GM12878 (cell line): ENCODE measurements at regions not wholly inside any gene's neighbourhood (a gene's known extent, or its start where the extent isn't known, plus 50 kb on each side); places are given as distances from the start of the nearest gene placed in this dataset.

Source experiments
- ATAC-seq: fragments of 200-7000 bp; cut with Tn5 transposase; 3 replicates; pipeline ENCODE4 v1.9.1; 2020; ENCODE audit warnings: mild to moderate bottlenecking, moderate library complexity
- BruUV-seq: library from RNA; stranded (reverse); fragments of 400-500 nt; replicated peaks from 2 replicates; lab custom pipeline; 2021; lab: Mats Ljungman, UMichigan
- CTCF ChIA-PET: fragments of 300-600 bp; sonication (Branson Sonifier 250); formaldehyde crosslinking; extraction: SDS; loops from one replicate; lab custom pipeline; 2021; ENCODE audit warnings: inconsistent platforms; lab: Yijun Ruan, JAX
- POLR2A ChIA-PET: fragments of 350-600 bp; formaldehyde crosslinking; extraction: SDS; loops from one replicate; lab custom pipeline; 2021; ENCODE audit warnings: inconsistent platforms; lab: Charles Lee
- RAD21 ChIA-PET: fragments of 300-600 bp; sonication (Branson Sonifier 250); formaldehyde crosslinking; loops from one replicate; lab custom pipeline; 2023; ENCODE audit warnings: antibody characterized with exemption; ENCODE audit not compliant: unreplicated experiment; lab: Charles Lee
- SMC1A ChIA-PET: fragments of 300-600 bp; sonication (Branson Sonifier 250); formaldehyde crosslinking; loops from one replicate; lab custom pipeline; 2023; ENCODE audit not compliant: unreplicated experiment, uncharacterized antibody; lab: Charles Lee
- DNase-seq: peaks from one replicate; pipeline ENCODE4 v3.0.0-alpha.2; 2011; ENCODE audit warnings: low read depth, low spot score
- FAIRE-seq: peaks from 3 replicates; lab custom pipeline; 2011; peaks lifted over from hg19 to GRCh38; lab: Jason Lieb, UNC
- H2AFZ ChIP-seq: 2 replicates; pipeline ENCODE4 v1.6.0; 2011; ENCODE audit warnings: low read depth, low read length, control low read depth; ENCODE audit not compliant: control insufficient read depth
- H3K27ac ChIP-seq: 2 replicates; pipeline ENCODE4 v1.5.1; 2011; ENCODE audit warnings: control low read depth; ENCODE audit not compliant: control insufficient read depth, insufficient read depth
- H3K27me3 ChIP-seq, 2 experiments: replicated peaks in 1 of 2; 2 replicates each; pipeline versions ENCODE4 v1.6.0 to v1.6.1; 2011; ENCODE audit warnings: low read length in 1 of 2; ENCODE audit not compliant: control insufficient read depth in 2 of 2, insufficient read depth in 2 of 2
- H3K36me3 ChIP-seq, 2 experiments: 2 replicates each; pipeline ENCODE4 v1.5.1; 2011; ENCODE audit warnings: low read length in 1 of 2; ENCODE audit not compliant: control insufficient read depth in 2 of 2, insufficient read depth in 2 of 2
- H3K4me1 ChIP-seq: 2 replicates; pipeline ENCODE4 v1.6.1; 2011; ENCODE audit warnings: mild to moderate bottlenecking, low read length, moderate library complexity, mixed read lengths; ENCODE audit not compliant: control insufficient read depth, insufficient read depth
- H3K4me2 ChIP-seq: 2 replicates; pipeline ENCODE4 v1.6.0; 2011; ENCODE audit warnings: control low read depth; ENCODE audit not compliant: control insufficient read depth, insufficient read depth
- H3K4me3 ChIP-seq: fragments of 200-600 bp; sonication (generic); 2 replicates; pipeline ENCODE4 v1.5.1; 2016
- H3K79me2 ChIP-seq: 2 replicates; pipeline ENCODE4 v1.6.0; 2011; ENCODE audit warnings: low read length; ENCODE audit not compliant: control insufficient read depth, insufficient read depth
- H3K9ac ChIP-seq: 2 replicates; pipeline ENCODE4 v1.8.0; 2011; ENCODE audit warnings: low read length, control low read depth, mixed read lengths; ENCODE audit not compliant: control insufficient read depth, insufficient read depth
- H3K9me3 ChIP-seq: replicated peaks from 3 replicates; pipeline ENCODE4 v1.5.1; 2011; ENCODE audit warnings: mild to moderate bottlenecking, low read length; ENCODE audit not compliant: control insufficient read depth, insufficient read depth
- H4K20me1 ChIP-seq: 2 replicates; pipeline ENCODE4 v1.6.0; 2011; ENCODE audit not compliant: control insufficient read depth, insufficient read depth
- BCL11A ChIP-seq: IDR thresholded peaks from 2 replicates; pipeline ENCODE4 v1.6.1; 2011; ENCODE audit warnings: low read depth, low read length
- BRCA1 ChIP-seq: IDR thresholded peaks from 2 replicates; pipeline ENCODE4 v1.6.1; 2011; ENCODE audit warnings: low read depth, low read length, improper control_type of control experiment
- EP300 ChIP-seq, 2 experiments: fragments of 150-350 bp in 1 of 2; IDR thresholded peaks; 2 replicates each; pipeline ENCODE4 v1.6.1; 2011 to 2012; ENCODE audit warnings: low read depth in 2 of 2, low read length in 2 of 2, borderline replicate concordance in 1 of 2, improper control_type of control experiment in 1 of 2, inconsistent platforms in 1 of 2; ENCODE audit not compliant: control insufficient read depth in 1 of 2
- KLF5 ChIP-seq: fragments of 450-650 bp; IDR thresholded peaks from 2 replicates; pipeline ENCODE4 v1.6.1; 2014; ENCODE audit warnings: mild to moderate bottlenecking; ENCODE audit not compliant: partially characterized antibody
- MAX ChIP-seq: IDR thresholded peaks from 2 replicates; pipeline ENCODE4 v1.6.1; 2012; ENCODE audit warnings: low read depth, low read length, improper control_type of control experiment
- MLLT1 ChIP-seq: fragments of 450-650 bp; IDR thresholded peaks from 2 replicates; pipeline ENCODE4 v1.6.1; 2016; ENCODE audit warnings: mild to moderate bottlenecking
- MTA3 ChIP-seq: IDR thresholded peaks from 2 replicates; pipeline ENCODE4 v1.6.1; 2012; ENCODE audit warnings: low read length, inconsistent platforms, borderline replicate concordance
- SIN3A ChIP-seq: IDR thresholded peaks from 2 replicates; pipeline ENCODE4 v1.6.1; 2012; ENCODE audit warnings: low read depth, low read length, improper control_type of control experiment
- SKIL ChIP-seq: fragments of 450-650 bp; IDR thresholded peaks from 2 replicates; pipeline ENCODE4 v1.6.1; 2017; ENCODE audit warnings: mild to moderate bottlenecking, low read depth, inconsistent platforms; ENCODE audit not compliant: poor library complexity, severe bottlenecking
- WGBS: methylation state at CpG from one replicate; pipeline ENCODE4 v1.1.6; 2016; ENCODE audit warnings: low lambda C conversion rate; ENCODE audit not compliant: insufficient replicate concordance, insufficient coverage; ENCODE audit errors: missing lambda C conversion rate; 5-methylcytosine and 5-hydroxymethylcytosine counted together
- in situ Hi-C: fragments of 300-500 bp; cut with MboI; formaldehyde crosslinking; loops from 9 replicates; pipeline ENCODE4 v1.14.3; 2018; ENCODE audit warnings: mixed read lengths
- intact Hi-C: fragments of 100-400 bp; cut with micrococcal nuclease; formaldehyde crosslinking; loops from one replicate; pipeline ENCODE4 v1.14.2; 2022; ENCODE audit not compliant: unreplicated experiment

GRCh38 chr2:236668531-236668969 is 98.9 kb downstream of the ACKR3 start (continued):
- TF ChIP-seq SKIL (no peak), MAX (no peak), KLF5 (no peak), BCL11A (no peak), EP300 (IDR thresholded peaks at IDR 0.05; ENCODE audit: borderline replicate concordance in 1 of 2, control insufficient read depth in 1 of 2, low read depth in 2 of 2, low read length in 2 of 2) (no peak)

- in situ Hi-C loops, result no loop called here
- no TSS peak for BruUV-seq
Observed at GRCh38 chr2:236670235-236670620, 100.6 kb downstream of the ACKR3 start.

More at GRCh38 chr2:236670235-236670620, 100.6 kb downstream of the ACKR3 start:
- no peaks in the 10 kb centered on the region for H3K79me2 ChIP-seq
- H3K4me3 ChIP-seq, result no peak overlapping the region
- intact Hi-C loops, result no loop called here
- ATAC-seq (no peak), DNase-seq (no peak), FAIRE-seq (no peak)
- H4K20me1 ChIP-seq, result no peaks in the 10 kb centered on the region
- H3K27me3 ChIP-seq, result no peaks in the 10 kb centered on the region; a peak in 1 of 4 replicates
- no peak overlapping the region for H3K9ac ChIP-seq
- no peak overlapping the region for H2AFZ ChIP-seq
- ChIA-PET RAD21 (no interaction called here), SMC1A (no interaction called here), CTCF (no interaction called here)
- WGBS, result 23% methylated on average over 6 of the region's 6 CpGs
- H3K36me3 ChIP-seq, result no peaks in the 10 kb centered on the region
- TF ChIP-seq BRCA1 (no peak), SIN3A (no peak), MLLT1 (no peak), MTA3 (no peak)
- TF ChIP-seq, all 136 proteins: peak for 0
- H3K4me2 ChIP-seq, result no peak overlapping the region
- POLR2A ChIA-PET, result no interaction called here
- H3K4me1 ChIP-seq, result no peaks in the 10 kb centered on the region
- H3K27ac ChIP-seq, result no peak overlapping the region
- no peaks in the 10 kb centered on the region; the same call in 2 of the 3 replicates for H3K9me3 ChIP-seq
